ENCODE measurements at regions not wholly inside any gene's neighbourhood (a gene's known extent, or its start where the extent isn't known, plus 50 kb on each side); places are given as distances from the start of the nearest gene placed in this dataset.
"Not testable (repeated sequence)": the region's sequence is repeated elsewhere in the genome, so short reads cannot be mapped to it uniquely, and the experiment has no call there.

- no peak for DNase-seq (ENCODE audit: low read depth in 2 of 2)
These were observed 168.7 kb upstream of the RASGRP1 start for GRCh38 chr15:38733331-38733730.

- no peak for DNase-seq (ENCODE audit: low read depth in 2 of 2)
These were observed 175.6 kb upstream of the RASGRP1 start for GRCh38 chr15:38740206-38740605.

GRCh38 chr15:38743147-38743546 is 178.5 kb upstream of the RASGRP1 start:
- no peak for DNase-seq (ENCODE audit: low read depth in 2 of 2)

GRCh38 chr15:38745126-38745525 is 180.5 kb upstream of the RASGRP1 start:
- no peak for DNase-seq (ENCODE audit: low read depth in 2 of 2)

GRCh38 chr15:38745626-38746025 is 181.0 kb upstream of the RASGRP1 start:
- DNase-seq (ENCODE audit: low read depth in 2 of 2) = no peak

- DNase-seq (ENCODE audit: low read depth in 2 of 2) = no peak
These were observed 181.6 kb upstream of the RASGRP1 start for GRCh38 chr15:38746211-38746610.

GRCh38 chr15:38748710-38749109 is 184.1 kb upstream of the RASGRP1 start:
- DNase-seq (ENCODE audit: low read depth in 2 of 2) = no peak

- no peak for DNase-seq (ENCODE audit: low read depth in 2 of 2)
These were observed 186.2 kb upstream of the RASGRP1 start for GRCh38 chr15:38750786-38751185.

GRCh38 chr15:38755718-38756117 is 191.1 kb upstream of the RASGRP1 start:
- no peak for DNase-seq (ENCODE audit: low read depth in 2 of 2)

GRCh38 chr15:38756441-38756840 is 191.8 kb upstream of the RASGRP1 start:
- no peak for DNase-seq (ENCODE audit: low read depth in 2 of 2)

- DNase-seq (ENCODE audit: low read depth in 2 of 2) = peak in 1 of 2 donors; percentile 76
These were observed 193.4 kb upstream of the RASGRP1 start for GRCh38 chr15:38758043-38758442.

- DNase-seq (ENCODE audit: low read depth in 2 of 2) = no peak
These were observed 197.1 kb upstream of the RASGRP1 start for GRCh38 chr15:38761681-38762080.

- DNase-seq (ENCODE audit: low read depth in 2 of 2) = peak in 1 of 2 donors; percentile 19
These were observed 204.4 kb upstream of the RASGRP1 start for GRCh38 chr15:38768970-38769369.

- no peak for DNase-seq (ENCODE audit: low read depth in 2 of 2)
These were observed 204.9 kb upstream of the RASGRP1 start for GRCh38 chr15:38769492-38769891.

GRCh38 chr15:38774076-38774475 is 209.5 kb upstream of the RASGRP1 start:
- not testable (repeated sequence) for DNase-seq (ENCODE audit: low read depth in 2 of 2)

GRCh38 chr15:38781196-38781595 is 216.6 kb upstream of the RASGRP1 start:
- no peak for DNase-seq (ENCODE audit: low read depth in 2 of 2)

- no peak for DNase-seq (ENCODE audit: low read depth in 2 of 2)
These were observed 217.5 kb upstream of the RASGRP1 start for GRCh38 chr15:38782156-38782555.

- DNase-seq (ENCODE audit: low read depth in 2 of 2) = no peak
These were observed 224.3 kb upstream of the RASGRP1 start for GRCh38 chr15:38788918-38789317.

- no peak for DNase-seq (ENCODE audit: low read depth in 2 of 2)
These were observed 225.0 kb upstream of the RASGRP1 start for GRCh38 chr15:38789566-38789965.

- no peak for DNase-seq (ENCODE audit: low read depth in 2 of 2)
These were observed 228.7 kb upstream of the RASGRP1 start for GRCh38 chr15:38793206-38793810.

GRCh38 chr15:38795471-38796245 is 231.0 kb upstream of the RASGRP1 start:
- DNase-seq (ENCODE audit: low read depth in 2 of 2) = no peak

- DNase-seq (ENCODE audit: low read depth in 2 of 2) = no peak
These were observed 232.0 kb upstream of the RASGRP1 start for GRCh38 chr15:38796589-38796988.

GRCh38 chr15:38797506-38797905 is 232.9 kb upstream of the RASGRP1 start:
- not testable (repeated sequence) for DNase-seq (ENCODE audit: low read depth in 2 of 2)

Data from dermis microvascular lymphatic vessel endothelial cell (primary cell).